Transverse colon (tissue), 3 donors: ENCODE measurements at regions not wholly inside any gene's neighbourhood (a gene's known extent, or its start where the extent isn't known, plus 50 kb on each side); places are given as distances from the start of the nearest gene placed in this dataset.

Experiments used
- POLR2A ChIP-seq: fragments of 450-650 bp; IDR thresholded peaks from one replicate; pipeline ENCODE4 v1.6.1; 2016; ENCODE audit warnings: antibody characterized with exemption, mild to moderate bottlenecking, moderate library complexity
- POLR2AphosphoS5 ChIP-seq, 3 donors: sonication (generic); formaldehyde crosslinking; IDR thresholded peaks; one replicate each; pipeline ENCODE4 v1.6.1; 2016; ENCODE audit warnings: antibody characterized with exemption in 3 of 3

DNA sequence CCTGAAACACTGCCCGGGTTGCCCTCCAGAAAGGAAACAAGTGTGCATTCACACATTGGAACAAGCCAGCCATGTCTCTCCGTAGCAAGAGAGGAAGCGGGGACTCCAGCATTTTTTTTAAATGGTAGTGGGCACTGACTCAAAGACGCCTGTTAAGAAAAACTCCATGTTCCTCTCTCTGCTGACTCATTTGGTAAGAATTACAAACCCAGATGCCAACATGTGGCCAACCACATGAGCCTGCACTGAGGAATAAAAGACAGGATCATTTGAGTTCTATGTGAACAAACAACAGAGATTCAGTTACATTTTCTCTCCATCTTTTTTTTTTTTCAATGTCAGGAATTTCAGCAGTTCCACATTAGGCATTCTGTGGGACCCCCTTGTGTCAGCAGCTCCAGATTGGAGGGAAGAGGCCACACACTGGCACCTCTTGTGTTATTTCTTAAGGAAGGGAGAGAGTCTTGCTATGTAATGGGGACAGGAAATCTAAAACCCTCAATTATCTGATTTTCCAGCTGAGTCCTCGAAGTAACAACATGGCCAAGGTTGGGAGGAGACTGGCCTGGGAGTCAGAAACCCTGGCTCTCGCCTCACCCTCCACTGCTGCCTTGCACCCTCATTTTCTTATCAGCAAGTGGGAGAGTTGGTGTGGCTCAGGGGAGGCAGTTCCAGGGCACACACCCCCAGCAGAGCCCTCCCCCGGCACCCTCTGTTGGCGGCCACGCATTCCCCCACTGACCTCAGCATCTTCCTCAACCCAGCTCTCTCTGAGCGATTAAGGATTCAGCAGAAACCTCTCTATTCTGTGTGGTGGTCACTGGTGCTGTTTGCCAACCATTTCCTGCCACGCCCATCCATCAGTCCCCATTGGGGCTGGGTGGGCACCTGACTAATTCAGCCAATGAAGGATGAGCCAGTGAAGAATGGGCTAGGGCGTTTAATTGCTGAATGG lies 173.0 kb downstream of the FOXL1 start:
- TF ChIP-seq POLR2AphosphoS5 (IDR thresholded peaks at IDR 0.05) (no peak), POLR2A (no peak)
